GM12878 (cell line): ENCODE measurements at regions not wholly inside any gene's neighbourhood (a gene's known extent, or its start where the extent isn't known, plus 50 kb on each side); places are given as distances from the start of the nearest gene placed in this dataset.

ENCODE experiments used
- ATAC-seq: fragments of 200-7000 bp; cut with Tn5 transposase; 3 replicates; pipeline ENCODE4 v1.9.1; 2020; ENCODE audit warnings: mild to moderate bottlenecking, moderate library complexity
- BruUV-seq: library from RNA; stranded (reverse); fragments of 400-500 nt; replicated peaks from 2 replicates; lab custom pipeline; 2021; lab: Mats Ljungman, UMichigan
- CTCF ChIA-PET: fragments of 300-600 bp; sonication (Branson Sonifier 250); formaldehyde crosslinking; extraction: SDS; loops from one replicate; lab custom pipeline; 2021; ENCODE audit warnings: inconsistent platforms; lab: Yijun Ruan, JAX
- POLR2A ChIA-PET: fragments of 350-600 bp; formaldehyde crosslinking; extraction: SDS; loops from one replicate; lab custom pipeline; 2021; ENCODE audit warnings: inconsistent platforms; lab: Charles Lee
- RAD21 ChIA-PET: fragments of 300-600 bp; sonication (Branson Sonifier 250); formaldehyde crosslinking; loops from one replicate; lab custom pipeline; 2023; ENCODE audit warnings: antibody characterized with exemption; ENCODE audit not compliant: unreplicated experiment; lab: Charles Lee
- SMC1A ChIA-PET: fragments of 300-600 bp; sonication (Branson Sonifier 250); formaldehyde crosslinking; loops from one replicate; lab custom pipeline; 2023; ENCODE audit not compliant: unreplicated experiment, uncharacterized antibody; lab: Charles Lee
- DNase-seq: peaks from one replicate; pipeline ENCODE4 v3.0.0-alpha.2; 2011; ENCODE audit warnings: low read depth, low spot score
- FAIRE-seq: peaks from 3 replicates; lab custom pipeline; 2011; peaks lifted over from hg19 to GRCh38; lab: Jason Lieb, UNC
- H2AFZ ChIP-seq: 2 replicates; pipeline ENCODE4 v1.6.0; 2011; ENCODE audit warnings: low read depth, low read length, control low read depth; ENCODE audit not compliant: control insufficient read depth
- H3K27ac ChIP-seq: 2 replicates; pipeline ENCODE4 v1.5.1; 2011; ENCODE audit warnings: control low read depth; ENCODE audit not compliant: control insufficient read depth, insufficient read depth
- H3K27me3 ChIP-seq, 2 experiments: replicated peaks in 1 of 2; 2 replicates each; pipeline versions ENCODE4 v1.6.0 to v1.6.1; 2011; ENCODE audit warnings: low read length in 1 of 2; ENCODE audit not compliant: control insufficient read depth in 2 of 2, insufficient read depth in 2 of 2
- H3K36me3 ChIP-seq, 2 experiments: 2 replicates each; pipeline ENCODE4 v1.5.1; 2011; ENCODE audit warnings: low read length in 1 of 2; ENCODE audit not compliant: control insufficient read depth in 2 of 2, insufficient read depth in 2 of 2
- H3K4me1 ChIP-seq: 2 replicates; pipeline ENCODE4 v1.6.1; 2011; ENCODE audit warnings: mild to moderate bottlenecking, low read length, moderate library complexity, mixed read lengths; ENCODE audit not compliant: control insufficient read depth, insufficient read depth
- H3K4me2 ChIP-seq: 2 replicates; pipeline ENCODE4 v1.6.0; 2011; ENCODE audit warnings: control low read depth; ENCODE audit not compliant: control insufficient read depth, insufficient read depth
- H3K4me3 ChIP-seq: fragments of 200-600 bp; sonication (generic); 2 replicates; pipeline ENCODE4 v1.5.1; 2016
- H3K79me2 ChIP-seq: 2 replicates; pipeline ENCODE4 v1.6.0; 2011; ENCODE audit warnings: low read length; ENCODE audit not compliant: control insufficient read depth, insufficient read depth
- H3K9ac ChIP-seq: 2 replicates; pipeline ENCODE4 v1.8.0; 2011; ENCODE audit warnings: low read length, control low read depth, mixed read lengths; ENCODE audit not compliant: control insufficient read depth, insufficient read depth
- H3K9me3 ChIP-seq: replicated peaks from 3 replicates; pipeline ENCODE4 v1.5.1; 2011; ENCODE audit warnings: mild to moderate bottlenecking, low read length; ENCODE audit not compliant: control insufficient read depth, insufficient read depth
- H4K20me1 ChIP-seq: 2 replicates; pipeline ENCODE4 v1.6.0; 2011; ENCODE audit not compliant: control insufficient read depth, insufficient read depth
- ATF7 ChIP-seq: fragments of 450-650 bp; IDR thresholded peaks from 2 replicates; pipeline ENCODE4 v1.6.1; 2016; ENCODE audit warnings: low read depth, mild to moderate bottlenecking
- BACH1 ChIP-seq: fragments of 450-650 bp; IDR thresholded peaks from 2 replicates; pipeline ENCODE4 v1.6.1; 2017; ENCODE audit warnings: mild to moderate bottlenecking, borderline replicate concordance
- POU2F2 ChIP-seq: IDR thresholded peaks from 3 replicates; pipeline ENCODE4 v1.6.1; 2011; ENCODE audit warnings: low read depth, mild to moderate bottlenecking, low read length, borderline replicate concordance
- REST ChIP-seq: IDR thresholded peaks from 2 replicates; pipeline ENCODE4 v1.6.1; 2012; ENCODE audit warnings: mild to moderate bottlenecking, low read depth, low read length
- WGBS: methylation state at CpG from one replicate; pipeline ENCODE4 v1.1.6; 2016; ENCODE audit warnings: low lambda C conversion rate; ENCODE audit not compliant: insufficient replicate concordance, insufficient coverage; ENCODE audit errors: missing lambda C conversion rate; 5-methylcytosine and 5-hydroxymethylcytosine counted together
- in situ Hi-C: fragments of 300-500 bp; cut with MboI; formaldehyde crosslinking; loops from 9 replicates; pipeline ENCODE4 v1.14.3; 2018; ENCODE audit warnings: mixed read lengths
- intact Hi-C: fragments of 100-400 bp; cut with micrococcal nuclease; formaldehyde crosslinking; loops from one replicate; pipeline ENCODE4 v1.14.2; 2022; ENCODE audit not compliant: unreplicated experiment
- TF ChIP-seq, protein P1 (sequence below): fragments of 150-350 bp; IDR thresholded peaks from 2 replicates; pipeline ENCODE4 v1.6.1; 2014; ENCODE audit warnings: mild to moderate bottlenecking, low read depth, low read length

DNA sequence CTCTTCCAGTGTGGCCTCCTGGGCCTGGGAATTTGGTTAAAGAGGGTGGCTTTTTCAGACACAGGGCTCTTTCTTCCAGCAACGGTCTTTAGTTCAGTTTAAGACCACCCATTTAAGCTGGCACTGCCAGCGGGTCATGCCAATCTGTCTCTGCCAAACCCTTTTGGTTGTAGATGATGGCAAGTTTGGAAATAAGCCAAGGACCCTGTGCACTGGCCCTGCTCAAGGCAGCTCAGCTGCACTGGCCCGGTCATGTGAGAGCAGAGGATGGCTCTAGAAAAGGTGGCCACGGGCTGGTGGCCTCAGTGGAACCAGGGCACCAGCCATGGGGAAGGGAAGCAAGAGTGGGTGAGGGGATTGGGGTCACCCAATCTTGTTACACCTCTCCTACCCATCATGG lies 294.1 kb downstream of the GLRX3 start:
- SMC1A ChIA-PET, result no interaction called here
- no TSS peak for BruUV-seq
- DNase-seq, result no peak

More for the DNA sequence above, 294.1 kb downstream of the GLRX3 start:
- no peak for FAIRE-seq
- Histone ChIP-seq H3K36me3 (no peaks in the 10 kb centered on the region), H4K20me1 (no peaks in the 10 kb centered on the region), H3K9ac (no peak overlapping the region), H3K27me3 (no peaks in the 10 kb centered on the region), H3K4me1 (no peaks in the 10 kb centered on the region), H3K79me2 (no peaks in the 10 kb centered on the region), H3K4me3 (no peak overlapping the region), H3K9me3 (no peaks in the 10 kb centered on the region), H3K27ac (no peak overlapping the region), H2AFZ (no peak overlapping the region), H3K4me2 (no peak overlapping the region)
- WGBS, result 0% methylated on average over 4 of the region's 4 CpGs
- CTCF ChIA-PET, result no interaction called here
- no peak for ATAC-seq
- in situ Hi-C loops, result no loop called here
- RAD21 ChIA-PET, result no interaction called here
- intact Hi-C loops, result no loop called here
- POLR2A ChIA-PET, result no interaction called here
- TF ChIP-seq ATF7, result no peak
- no peak for TF ChIP-seq REST
- TF ChIP-seq, protein P1, sequence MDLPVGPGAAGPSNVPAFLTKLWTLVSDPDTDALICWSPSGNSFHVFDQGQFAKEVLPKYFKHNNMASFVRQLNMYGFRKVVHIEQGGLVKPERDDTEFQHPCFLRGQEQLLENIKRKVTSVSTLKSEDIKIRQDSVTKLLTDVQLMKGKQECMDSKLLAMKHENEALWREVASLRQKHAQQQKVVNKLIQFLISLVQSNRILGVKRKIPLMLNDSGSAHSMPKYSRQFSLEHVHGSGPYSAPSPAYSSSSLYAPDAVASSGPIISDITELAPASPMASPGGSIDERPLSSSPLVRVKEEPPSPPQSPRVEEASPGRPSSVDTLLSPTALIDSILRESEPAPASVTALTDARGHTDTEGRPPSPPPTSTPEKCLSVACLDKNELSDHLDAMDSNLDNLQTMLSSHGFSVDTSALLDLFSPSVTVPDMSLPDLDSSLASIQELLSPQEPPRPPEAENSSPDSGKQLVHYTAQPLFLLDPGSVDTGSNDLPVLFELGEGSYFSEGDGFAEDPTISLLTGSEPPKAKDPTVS, result no peak
- TF ChIP-seq BACH1, result no peak
- TF ChIP-seq POU2F2, result no peak
